MM.1S (cell line): ENCODE measurements at regions not wholly inside any gene's neighbourhood (a gene's known extent, or its start where the extent isn't known, plus 50 kb on each side); places are given as distances from the start of the nearest gene placed in this dataset.

Source experiments
- DNase-seq: peaks from one replicate; pipeline ENCODE4 v3.0.0-alpha.2; 2015
- H2AFZ ChIP-seq: fragments of 300-600 bp; sonication (generic); 2 replicates; pipeline ENCODE4 v1.6.0; 2016; ENCODE audit warnings: antibody characterized with exemption, low read length
- H3F3A ChIP-seq: fragments of 300-600 bp; sonication (generic); 2 replicates; pipeline ENCODE4 v1.6.1; 2016; ENCODE audit warnings: mild to moderate bottlenecking, antibody characterized with exemption, low read length, moderate library complexity, mixed read lengths; ENCODE audit not compliant: insufficient read depth
- H3K27ac ChIP-seq: fragments of 300-600 bp; sonication (generic); 2 replicates; pipeline ENCODE4 v1.5.1; 2016; ENCODE audit warnings: mild to moderate bottlenecking, low read length
- H3K27me3 ChIP-seq: fragments of 300-600 bp; sonication (generic); replicated peaks from 2 replicates; pipeline ENCODE4 v1.6.0; 2016; ENCODE audit warnings: low read length; ENCODE audit not compliant: insufficient read depth
- H3K36me3 ChIP-seq: fragments of 300-600 bp; sonication (generic); replicated peaks from 2 replicates; pipeline ENCODE4 v1.6.1; 2016; ENCODE audit warnings: mild to moderate bottlenecking, low read length, mixed read lengths; ENCODE audit not compliant: insufficient read depth
- H3K4me1 ChIP-seq: fragments of 300-600 bp; sonication (generic); 2 replicates; pipeline ENCODE4 v1.6.1; 2016; ENCODE audit warnings: low read length, mixed read lengths
- H3K4me2 ChIP-seq: fragments of 300-600 bp; sonication (generic); 2 replicates; pipeline ENCODE4 v1.6.0; 2016; ENCODE audit warnings: low read depth, low read length
- H3K4me3 ChIP-seq: fragments of 300-600 bp; sonication (generic); 2 replicates; pipeline ENCODE4 v1.5.1; 2016; ENCODE audit warnings: low read length, mixed read lengths
- H3K79me2 ChIP-seq: fragments of 300-600 bp; sonication (generic); 2 replicates; pipeline ENCODE4 v1.6.1; 2016; ENCODE audit warnings: mixed run types, low read length, mixed read lengths
- H3K9ac ChIP-seq: fragments of 300-600 bp; sonication (generic); 2 replicates; pipeline ENCODE4 v1.6.1; 2016; ENCODE audit warnings: low read length, mixed read lengths
- H3K9me2 ChIP-seq: fragments of 300-600 bp; sonication (generic); replicated peaks from 2 replicates; pipeline ENCODE4 v1.6.1; 2016; ENCODE audit warnings: mild to moderate bottlenecking, low read length, mixed read lengths; ENCODE audit not compliant: insufficient read depth
- H3K9me3 ChIP-seq: fragments of 300-600 bp; sonication (generic); replicated peaks from 2 replicates; pipeline ENCODE4 v1.6.1; 2016; ENCODE audit warnings: mild to moderate bottlenecking, low read length, mixed read lengths; ENCODE audit not compliant: insufficient read depth
- H4K20me1 ChIP-seq: fragments of 300-600 bp; sonication (generic); 2 replicates; pipeline ENCODE4 v1.6.1; 2016; ENCODE audit warnings: mild to moderate bottlenecking, low read length, moderate library complexity, mixed read lengths; ENCODE audit not compliant: insufficient read depth
- EZH2 ChIP-seq: fragments of 300-600 bp; sonication (generic); optimal IDR thresholded peaks from 2 replicates; pipeline ENCODE3; 2017; ENCODE audit warnings: low read depth, mild to moderate bottlenecking, antibody characterized with exemption, low read length, mixed read lengths
- EZH2phosphoT487 ChIP-seq: fragments of 300-600 bp; sonication (generic); IDR thresholded peaks from 2 replicates; pipeline ENCODE4 v1.6.1; 2018; ENCODE audit warnings: antibody characterized with exemption, low read length
- TF ChIP-seq, protein P1 (sequence below): fragments of 300-600 bp; sonication (generic); IDR thresholded peaks from 2 replicates; pipeline ENCODE4 v1.5.1; 2016; ENCODE audit warnings: antibody characterized with exemption, low read length, mixed read lengths

GRCh38 chr16:54484700-54485099 is 198.1 kb upstream of the IRX3 start:
- no peak overlapping the region for H3K27ac ChIP-seq
- no peaks in the 10 kb centered on the region for H3K79me2 ChIP-seq
- no peak overlapping the region for H2AFZ ChIP-seq
- H3K9me3 ChIP-seq = no peaks in the 10 kb centered on the region
- no peaks in the 10 kb centered on the region for H3K27me3 ChIP-seq
- H3K4me1 ChIP-seq = no peaks in the 10 kb centered on the region
- H3K9me2 ChIP-seq = no peaks in the 10 kb centered on the region
- no peak overlapping the region for H3K4me2 ChIP-seq
- no peak for TF ChIP-seq EZH2phosphoT487
- TF ChIP-seq, protein P1, sequence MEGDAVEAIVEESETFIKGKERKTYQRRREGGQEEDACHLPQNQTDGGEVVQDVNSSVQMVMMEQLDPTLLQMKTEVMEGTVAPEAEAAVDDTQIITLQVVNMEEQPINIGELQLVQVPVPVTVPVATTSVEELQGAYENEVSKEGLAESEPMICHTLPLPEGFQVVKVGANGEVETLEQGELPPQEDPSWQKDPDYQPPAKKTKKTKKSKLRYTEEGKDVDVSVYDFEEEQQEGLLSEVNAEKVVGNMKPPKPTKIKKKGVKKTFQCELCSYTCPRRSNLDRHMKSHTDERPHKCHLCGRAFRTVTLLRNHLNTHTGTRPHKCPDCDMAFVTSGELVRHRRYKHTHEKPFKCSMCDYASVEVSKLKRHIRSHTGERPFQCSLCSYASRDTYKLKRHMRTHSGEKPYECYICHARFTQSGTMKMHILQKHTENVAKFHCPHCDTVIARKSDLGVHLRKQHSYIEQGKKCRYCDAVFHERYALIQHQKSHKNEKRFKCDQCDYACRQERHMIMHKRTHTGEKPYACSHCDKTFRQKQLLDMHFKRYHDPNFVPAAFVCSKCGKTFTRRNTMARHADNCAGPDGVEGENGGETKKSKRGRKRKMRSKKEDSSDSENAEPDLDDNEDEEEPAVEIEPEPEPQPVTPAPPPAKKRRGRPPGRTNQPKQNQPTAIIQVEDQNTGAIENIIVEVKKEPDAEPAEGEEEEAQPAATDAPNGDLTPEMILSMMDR = no peak
- TF ChIP-seq EZH2 = no peak
- H3K36me3 ChIP-seq = no peaks in the 10 kb centered on the region
- H4K20me1 ChIP-seq = no peaks in the 10 kb centered on the region
- no peak overlapping the region for H3K9ac ChIP-seq
- DNase-seq = no peak
- H3K4me3 ChIP-seq = no peak overlapping the region
- no peaks in the 10 kb centered on the region for H3F3A ChIP-seq

GRCh38 chr16:54482892-54483574 is 196.4 kb upstream of the IRX3 start:
- TF ChIP-seq, protein P1 = no peak
- TF ChIP-seq EZH2phosphoT487 (no peak), EZH2 (no peak)
- no peaks in the 10 kb centered on the region for H3K9me2 ChIP-seq
- H4K20me1 ChIP-seq = no peaks in the 10 kb centered on the region
- H3K4me2 ChIP-seq = no peak overlapping the region
- H3K9ac ChIP-seq = no peak overlapping the region
- H3K4me3 ChIP-seq = no peak overlapping the region
- H3K27me3 ChIP-seq = no peaks in the 10 kb centered on the region
- DNase-seq = no peak
- no peaks in the 10 kb centered on the region for H3K79me2 ChIP-seq
- H2AFZ ChIP-seq = no peak overlapping the region
- H3K9me3 ChIP-seq = no peaks in the 10 kb centered on the region
- H3F3A ChIP-seq = no peaks in the 10 kb centered on the region
- no peak overlapping the region for H3K27ac ChIP-seq
- no peaks in the 10 kb centered on the region for H3K4me1 ChIP-seq
- no peaks in the 10 kb centered on the region for H3K36me3 ChIP-seq

DNA sequence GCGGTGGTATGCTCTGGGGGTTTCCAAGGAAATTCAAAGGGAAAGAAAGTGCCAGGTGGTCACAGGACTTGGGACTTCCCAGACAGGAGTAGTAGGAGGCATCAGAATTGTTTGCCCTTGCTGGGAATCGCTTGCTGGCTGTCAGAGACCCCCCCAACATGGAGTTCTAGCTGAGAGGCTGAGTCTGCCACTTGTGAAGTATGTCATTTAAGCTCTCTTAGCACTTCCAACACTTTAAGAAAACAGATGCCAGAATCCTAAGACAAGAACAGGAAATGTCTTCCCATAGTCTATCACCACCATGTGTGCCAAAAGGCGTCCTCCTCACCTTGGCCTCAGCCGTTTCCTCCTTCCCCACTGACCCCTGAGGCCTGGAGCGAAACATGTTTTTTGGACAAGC is 193.8 kb upstream of the IRX3 start:
- Histone ChIP-seq H3K9me3 (no peaks in the 10 kb centered on the region), H3K36me3 (no peaks in the 10 kb centered on the region), H3K4me1 (no peaks in the 10 kb centered on the region), H2AFZ (no peak overlapping the region), H3K79me2 (no peaks in the 10 kb centered on the region), H3K27ac (no peak overlapping the region), H3K9me2 (no peaks in the 10 kb centered on the region), H3K4me3 (no peak overlapping the region), H3K4me2 (no peak overlapping the region), H4K20me1 (no peaks in the 10 kb centered on the region), H3F3A (no peaks in the 10 kb centered on the region), H3K9ac (no peak overlapping the region), H3K27me3 (no peaks in the 10 kb centered on the region)
- DNase-seq = no peak
- TF ChIP-seq, protein P1 = no peak
- TF ChIP-seq EZH2phosphoT487 (no peak), EZH2 (no peak)
